ENCODE measurements at regions not wholly inside any gene's neighbourhood (a gene's known extent, or its start where the extent isn't known, plus 50 kb on each side); places are given as distances from the start of the nearest gene placed in this dataset.

GRCh38 chr2:2777876-2778275 is 446.8 kb upstream of the MYT1L start:
- BruUV-seq (replicated peaks) = no TSS peak
- Histone ChIP-seq H3K9me3 (no peaks in the 10 kb centered on the region; the same call in 1 of the 2 replicates), H3K4me1 (no peaks in the 10 kb centered on the region), H3K4me3 (ENCODE audit: low read depth, low read length) (no peak overlapping the region), H3K27me3 (replicated peaks; ENCODE audit: control insufficient read depth, insufficient read depth, low read length) (no peaks in the 10 kb centered on the region), H3K36me3 (ENCODE audit: control insufficient read depth, insufficient read depth, low read length) (no peaks in the 10 kb centered on the region)
- no peaks in the 10 kb centered on the region for H3K4me1 Mint-ChIP-seq (ENCODE audit: low read depth, unreplicated experiment)
- TF ChIP-seq CTCF (IDR thresholded peaks at IDR 0.05; ENCODE audit: insufficient read depth in 1 of 2, low read depth in 1 of 2, low read length in 1 of 2, severe bottlenecking in 1 of 2, unreplicated experiment in 1 of 2) = no peak
- DNase-seq = no peak
- H3K4me3 Mint-ChIP-seq (ENCODE audit: unreplicated experiment) = no peak overlapping the region
- H3K27ac Mint-ChIP-seq (ENCODE audit: unreplicated experiment) = no peak overlapping the region
- POLR2A ChIA-PET = no interaction called here
- intact Hi-C loops (cut with micrococcal nuclease; ENCODE audit: unreplicated experiment) = no loop called here
- H3K9me3 Mint-ChIP-seq (ENCODE audit: unreplicated experiment) = no peaks in the 10 kb centered on the region
- peaks cover 5% of the 10 kb centered on the region for H3K27me3 Mint-ChIP-seq (ENCODE audit: insufficient read depth, unreplicated experiment)
- CTCF ChIA-PET = no interaction called here
- no peaks in the 10 kb centered on the region for H3K36me3 Mint-ChIP-seq (ENCODE audit: insufficient read depth, unreplicated experiment)

GRCh38 chr2:2777213-2777612 is 446.1 kb upstream of the MYT1L start:
- H3K9me3 Mint-ChIP-seq (ENCODE audit: unreplicated experiment) = no peaks in the 10 kb centered on the region
- TF ChIP-seq CTCF (IDR thresholded peaks at IDR 0.05; ENCODE audit: insufficient read depth in 1 of 2, low read depth in 1 of 2, low read length in 1 of 2, severe bottlenecking in 1 of 2, unreplicated experiment in 1 of 2) = no peak
- intact Hi-C loops (cut with micrococcal nuclease; ENCODE audit: unreplicated experiment) = no loop called here
- POLR2A ChIA-PET = no interaction called here
- H3K9me3 ChIP-seq = no peaks in the 10 kb centered on the region; the same call in 1 of the 2 replicates
- no peak overlapping the region for H3K27ac Mint-ChIP-seq (ENCODE audit: unreplicated experiment)
- H3K36me3 ChIP-seq (ENCODE audit: control insufficient read depth, insufficient read depth, low read length) = no peaks in the 10 kb centered on the region
- DNase-seq = no peak
- H3K36me3 Mint-ChIP-seq (ENCODE audit: insufficient read depth, unreplicated experiment) = no peaks in the 10 kb centered on the region
- no peak overlapping the region for H3K4me3 ChIP-seq (ENCODE audit: low read depth, low read length)
- CTCF ChIA-PET = no interaction called here
- peaks cover 7% of the 10 kb centered on the region for H3K27me3 Mint-ChIP-seq (ENCODE audit: insufficient read depth, unreplicated experiment)
- H3K4me3 Mint-ChIP-seq (ENCODE audit: unreplicated experiment) = no peak overlapping the region
- H3K27me3 ChIP-seq (replicated peaks; ENCODE audit: control insufficient read depth, insufficient read depth, low read length) = no peaks in the 10 kb centered on the region
- H3K4me1 Mint-ChIP-seq (ENCODE audit: low read depth, unreplicated experiment) = no peaks in the 10 kb centered on the region
- no TSS peak for BruUV-seq (replicated peaks)
- H3K4me1 ChIP-seq = no peaks in the 10 kb centered on the region

- H3K36me3 ChIP-seq (ENCODE audit: control insufficient read depth, insufficient read depth, low read length) = no peaks in the 10 kb centered on the region
- POLR2A ChIA-PET = interaction anchor here (0.6 kb wide), 1 partner anchor 1884 kb away, joined by 3 read pairs; no protein-coding TSS in a partner anchor
- no TSS peak for BruUV-seq (replicated peaks)
- Mint-ChIP-seq H3K9me3 (ENCODE audit: unreplicated experiment) (no peaks in the 10 kb centered on the region), H3K27ac (ENCODE audit: unreplicated experiment) (no peak overlapping the region), H3K36me3 (ENCODE audit: insufficient read depth, unreplicated experiment) (no peaks in the 10 kb centered on the region), H3K27me3 (ENCODE audit: insufficient read depth, unreplicated experiment) (peaks cover 3% of the 10 kb centered on the region), H3K4me1 (ENCODE audit: low read depth, unreplicated experiment) (no peaks in the 10 kb centered on the region), H3K4me3 (ENCODE audit: unreplicated experiment) (no peak overlapping the region)
- DNase-seq = no peak
- TF ChIP-seq CTCF (IDR thresholded peaks at IDR 0.05; ENCODE audit: insufficient read depth in 1 of 2, low read depth in 1 of 2, low read length in 1 of 2, severe bottlenecking in 1 of 2, unreplicated experiment in 1 of 2) = no peak
- H3K4me1 ChIP-seq = no peaks in the 10 kb centered on the region
- no peaks in the 10 kb centered on the region for H3K27me3 ChIP-seq (replicated peaks; ENCODE audit: control insufficient read depth, insufficient read depth, low read length)
- H3K4me3 ChIP-seq (ENCODE audit: low read depth, low read length) = no peak overlapping the region
- CTCF ChIA-PET = no interaction called here
- H3K9me3 ChIP-seq = no peaks in the 10 kb centered on the region; the same call in 1 of the 2 replicates
- intact Hi-C loops (cut with micrococcal nuclease; ENCODE audit: unreplicated experiment) = no loop called here
These were observed 443.9 kb upstream of the MYT1L start for GRCh38 chr2:2775018-2775417.

All from Caco-2 (cell line).